ENCODE measurements at regions not wholly inside any gene's neighbourhood (a gene's known extent, or its start where the extent isn't known, plus 50 kb on each side); places are given as distances from the start of the nearest gene placed in this dataset.

DNA sequence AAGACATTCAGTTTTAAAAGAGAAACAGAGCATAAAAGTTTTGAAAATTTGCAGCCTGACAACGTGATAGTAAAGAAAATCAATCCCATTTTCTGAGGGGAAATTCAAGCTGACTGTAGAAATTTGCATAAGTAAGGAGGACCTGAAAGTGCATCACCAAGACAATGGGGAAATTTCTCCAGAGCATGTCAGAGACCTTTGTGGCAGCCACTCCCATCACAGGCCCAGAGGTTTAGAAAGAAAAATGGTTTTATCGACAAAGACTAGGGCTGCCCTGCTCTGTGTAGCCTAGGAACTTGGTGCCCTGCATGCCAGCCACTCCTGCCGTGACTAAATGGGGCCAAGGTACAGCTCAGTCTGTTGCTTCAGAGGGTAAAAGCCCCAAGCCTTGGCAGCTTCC is 1640.2 kb upstream of the PRMT6 start:
- TF ChIP-seq, protein P1, sequence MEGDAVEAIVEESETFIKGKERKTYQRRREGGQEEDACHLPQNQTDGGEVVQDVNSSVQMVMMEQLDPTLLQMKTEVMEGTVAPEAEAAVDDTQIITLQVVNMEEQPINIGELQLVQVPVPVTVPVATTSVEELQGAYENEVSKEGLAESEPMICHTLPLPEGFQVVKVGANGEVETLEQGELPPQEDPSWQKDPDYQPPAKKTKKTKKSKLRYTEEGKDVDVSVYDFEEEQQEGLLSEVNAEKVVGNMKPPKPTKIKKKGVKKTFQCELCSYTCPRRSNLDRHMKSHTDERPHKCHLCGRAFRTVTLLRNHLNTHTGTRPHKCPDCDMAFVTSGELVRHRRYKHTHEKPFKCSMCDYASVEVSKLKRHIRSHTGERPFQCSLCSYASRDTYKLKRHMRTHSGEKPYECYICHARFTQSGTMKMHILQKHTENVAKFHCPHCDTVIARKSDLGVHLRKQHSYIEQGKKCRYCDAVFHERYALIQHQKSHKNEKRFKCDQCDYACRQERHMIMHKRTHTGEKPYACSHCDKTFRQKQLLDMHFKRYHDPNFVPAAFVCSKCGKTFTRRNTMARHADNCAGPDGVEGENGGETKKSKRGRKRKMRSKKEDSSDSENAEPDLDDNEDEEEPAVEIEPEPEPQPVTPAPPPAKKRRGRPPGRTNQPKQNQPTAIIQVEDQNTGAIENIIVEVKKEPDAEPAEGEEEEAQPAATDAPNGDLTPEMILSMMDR (IDR thresholded peaks at IDR 0.05; ENCODE audit: insufficient read depth in 1 of 2, low read depth in 1 of 2, low read length in 1 of 2, severe bottlenecking in 1 of 2, unreplicated experiment in 1 of 2) = no peak
- no peaks in the 10 kb centered on the region for H3K9me3 ChIP-seq
- no peaks in the 10 kb centered on the region for H3K4me1 Mint-ChIP-seq (ENCODE audit: low read depth, unreplicated experiment)
- POLR2A ChIA-PET = no interaction called here
- CTCF ChIA-PET = no interaction called here
- no TSS peak for BruUV-seq (replicated peaks)
- no peak overlapping the region for H3K4me3 Mint-ChIP-seq (ENCODE audit: unreplicated experiment)
- H3K4me1 ChIP-seq = no peaks in the 10 kb centered on the region
- H3K27me3 Mint-ChIP-seq (ENCODE audit: insufficient read depth, unreplicated experiment) = no peaks in the 10 kb centered on the region
- no peak overlapping the region for H3K27ac Mint-ChIP-seq (ENCODE audit: unreplicated experiment)
- DNase-seq = no peak
- no peaks in the 10 kb centered on the region for H3K36me3 Mint-ChIP-seq (ENCODE audit: insufficient read depth, unreplicated experiment)
- H3K27me3 ChIP-seq (replicated peaks; ENCODE audit: control insufficient read depth, insufficient read depth, low read length) = no peaks in the 10 kb centered on the region
- intact Hi-C loops (cut with micrococcal nuclease; ENCODE audit: unreplicated experiment) = no loop called here
- H3K4me3 ChIP-seq (ENCODE audit: low read depth, low read length) = no peak overlapping the region
- H3K9me3 Mint-ChIP-seq (ENCODE audit: unreplicated experiment) = peaks cover 17% of the 10 kb centered on the region
- no peaks in the 10 kb centered on the region for H3K36me3 ChIP-seq (ENCODE audit: control insufficient read depth, insufficient read depth, low read length)

DNA sequence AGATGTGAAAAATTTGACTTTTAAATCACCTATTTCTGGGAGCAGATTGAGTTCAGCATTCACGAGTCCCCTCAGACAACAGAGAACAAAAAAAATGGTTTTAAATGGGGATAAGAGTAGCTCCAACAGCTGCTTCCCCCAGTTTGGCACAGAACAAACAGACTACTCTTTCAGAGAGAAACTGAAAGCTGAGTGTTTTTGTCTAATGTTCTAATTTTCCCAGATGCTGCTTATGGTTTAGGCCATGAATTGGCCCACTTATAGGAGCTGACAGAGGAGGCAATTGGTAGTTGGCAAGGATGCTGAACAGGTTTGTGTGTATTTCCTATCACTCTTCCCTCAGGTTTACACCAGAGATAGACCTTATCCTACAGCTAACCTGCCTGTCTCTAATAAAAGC is 1637.4 kb upstream of the PRMT6 start:
- H3K4me1 ChIP-seq = no peaks in the 10 kb centered on the region
- CTCF ChIA-PET = no interaction called here
- H3K4me3 Mint-ChIP-seq (ENCODE audit: unreplicated experiment) = no peak overlapping the region
- POLR2A ChIA-PET = no interaction called here
- H3K36me3 ChIP-seq (ENCODE audit: control insufficient read depth, insufficient read depth, low read length) = no peaks in the 10 kb centered on the region
- H3K36me3 Mint-ChIP-seq (ENCODE audit: insufficient read depth, unreplicated experiment) = no peaks in the 10 kb centered on the region
- H3K27me3 Mint-ChIP-seq (ENCODE audit: insufficient read depth, unreplicated experiment) = no peaks in the 10 kb centered on the region
- no peak overlapping the region for H3K27ac Mint-ChIP-seq (ENCODE audit: unreplicated experiment)
- H3K4me1 Mint-ChIP-seq (ENCODE audit: low read depth, unreplicated experiment) = no peaks in the 10 kb centered on the region
- TF ChIP-seq, protein P1 (IDR thresholded peaks at IDR 0.05; ENCODE audit: insufficient read depth in 1 of 2, low read depth in 1 of 2, low read length in 1 of 2, severe bottlenecking in 1 of 2, unreplicated experiment in 1 of 2) = no peak
- H3K4me3 ChIP-seq (ENCODE audit: low read depth, low read length) = no peak overlapping the region
- intact Hi-C loops (cut with micrococcal nuclease; ENCODE audit: unreplicated experiment) = no loop called here
- H3K9me3 Mint-ChIP-seq (ENCODE audit: unreplicated experiment) = peaks cover 10% of the 10 kb centered on the region
- no peaks in the 10 kb centered on the region for H3K27me3 ChIP-seq (replicated peaks; ENCODE audit: control insufficient read depth, insufficient read depth, low read length)
- no peaks in the 10 kb centered on the region for H3K9me3 ChIP-seq
- DNase-seq = no peak
- no TSS peak for BruUV-seq (replicated peaks)

DNA sequence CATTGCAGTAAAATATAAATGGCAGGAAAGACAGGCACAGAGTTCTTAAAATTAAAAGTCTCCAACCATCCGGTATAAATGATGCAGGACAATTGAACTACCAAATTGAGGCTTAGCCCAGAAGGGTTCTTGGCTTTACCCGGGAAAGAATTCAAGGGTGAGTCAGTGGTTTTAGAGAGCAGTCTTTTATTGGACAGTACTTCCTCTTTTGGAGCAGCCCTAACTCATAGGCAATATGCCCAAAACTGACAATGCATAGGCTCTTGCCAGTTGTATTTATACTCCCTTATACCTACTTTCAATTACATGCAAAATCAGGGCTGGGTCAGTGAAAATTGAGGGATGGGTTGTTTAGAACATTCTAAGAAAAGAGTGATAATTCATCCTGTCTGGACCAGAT is 1628.9 kb upstream of the PRMT6 start:
- H3K4me3 ChIP-seq (ENCODE audit: low read depth, low read length) = no peak overlapping the region
- ChIA-PET POLR2A (no interaction called here), CTCF (no interaction called here)
- no peaks in the 10 kb centered on the region for H3K4me1 Mint-ChIP-seq (ENCODE audit: low read depth, unreplicated experiment)
- no peak overlapping the region for H3K4me3 Mint-ChIP-seq (ENCODE audit: unreplicated experiment)
- no peak for DNase-seq
- no peaks in the 10 kb centered on the region for H3K9me3 ChIP-seq
- no peaks in the 10 kb centered on the region for H3K36me3 Mint-ChIP-seq (ENCODE audit: insufficient read depth, unreplicated experiment)
- no peaks in the 10 kb centered on the region for H3K4me1 ChIP-seq
- TF ChIP-seq, protein P1 (IDR thresholded peaks at IDR 0.05; ENCODE audit: insufficient read depth in 1 of 2, low read depth in 1 of 2, low read length in 1 of 2, severe bottlenecking in 1 of 2, unreplicated experiment in 1 of 2) = no peak
- no peaks in the 10 kb centered on the region for H3K27me3 ChIP-seq (replicated peaks; ENCODE audit: control insufficient read depth, insufficient read depth, low read length)
- no peaks in the 10 kb centered on the region for H3K27me3 Mint-ChIP-seq (ENCODE audit: insufficient read depth, unreplicated experiment)
- intact Hi-C loops (cut with micrococcal nuclease; ENCODE audit: unreplicated experiment) = no loop called here
- no peak overlapping the region for H3K27ac Mint-ChIP-seq (ENCODE audit: unreplicated experiment)
- H3K36me3 ChIP-seq (ENCODE audit: control insufficient read depth, insufficient read depth, low read length) = no peaks in the 10 kb centered on the region
- BruUV-seq (replicated peaks) = no TSS peak
- H3K9me3 Mint-ChIP-seq (ENCODE audit: unreplicated experiment) = no peaks in the 10 kb centered on the region
